PC-9 (cell line): ENCODE measurements at regions not wholly inside any gene's neighbourhood (a gene's known extent, or its start where the extent isn't known, plus 50 kb on each side); places are given as distances from the start of the nearest gene placed in this dataset.

Experiments
- CTCF ChIP-seq: fragments of 200-600 bp; sonication (generic); conservative IDR thresholded peaks from 2 replicates; pipeline ENCODE4 v1.6.1; 2017; ENCODE audit warnings: mixed run types, antibody characterized with exemption, mild to moderate bottlenecking, moderate library complexity
- EZH2 ChIP-seq: fragments of 200-600 bp; sonication (generic); IDR thresholded peaks from 2 replicates; pipeline ENCODE4 v1.8.0; 2017; ENCODE audit warnings: antibody characterized with exemption, low read depth

GRCh38 chr10:128802062-128802461 is 665.0 kb upstream of the MGMT start:
- TF ChIP-seq CTCF (no peak), EZH2 (no peak)
